ENCODE measurements at regions not wholly inside any gene's neighbourhood (a gene's known extent, or its start where the extent isn't known, plus 50 kb on each side); places are given as distances from the start of the nearest gene placed in this dataset.

DNA sequence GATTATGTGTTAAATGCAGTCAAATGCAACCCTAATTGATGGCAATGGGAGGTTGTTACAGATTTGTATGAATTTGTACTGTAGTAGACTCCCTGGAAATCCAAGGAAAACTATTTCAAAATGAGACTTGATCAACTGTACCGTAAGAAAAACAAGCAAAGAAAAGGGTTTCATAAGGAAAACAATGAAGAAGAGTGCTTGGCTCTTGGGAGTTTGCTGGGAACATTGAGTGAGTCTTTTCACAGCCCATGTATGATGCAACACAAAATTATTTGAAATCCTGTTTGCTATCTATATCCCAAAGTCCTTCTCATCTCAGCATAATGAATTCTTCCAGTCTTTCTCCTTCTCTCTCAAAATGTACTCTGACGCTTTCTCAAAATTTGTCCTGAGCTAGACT lies 67.0 kb upstream of the OSR1 start:
- no peak for TF ChIP-seq CTCF (IDR thresholded peaks at IDR 0.05)
- no peak for TF ChIP-seq POLR2A (IDR thresholded peaks at IDR 0.05)

All from right lobe of liver (tissue), 4 donors.